Neural progenitor cell (in vitro differentiated cells): ENCODE measurements at regions not wholly inside any gene's neighbourhood (a gene's known extent, or its start where the extent isn't known, plus 50 kb on each side); places are given as distances from the start of the nearest gene placed in this dataset.

Source experiments
- EZH2 ChIP-seq: fragments of 200-600 bp; sonication (generic); IDR thresholded peaks from 2 replicates; pipeline ENCODE4 v1.6.1; 2017; ENCODE audit warnings: antibody characterized with exemption, mild to moderate bottlenecking, moderate library complexity
- TF ChIP-seq, protein P1 (sequence below): fragments of 200-600 bp; sonication (generic); IDR thresholded peaks from 2 replicates; pipeline ENCODE4 v1.5.1; 2017; ENCODE audit warnings: antibody characterized with exemption, mild to moderate bottlenecking

DNA sequence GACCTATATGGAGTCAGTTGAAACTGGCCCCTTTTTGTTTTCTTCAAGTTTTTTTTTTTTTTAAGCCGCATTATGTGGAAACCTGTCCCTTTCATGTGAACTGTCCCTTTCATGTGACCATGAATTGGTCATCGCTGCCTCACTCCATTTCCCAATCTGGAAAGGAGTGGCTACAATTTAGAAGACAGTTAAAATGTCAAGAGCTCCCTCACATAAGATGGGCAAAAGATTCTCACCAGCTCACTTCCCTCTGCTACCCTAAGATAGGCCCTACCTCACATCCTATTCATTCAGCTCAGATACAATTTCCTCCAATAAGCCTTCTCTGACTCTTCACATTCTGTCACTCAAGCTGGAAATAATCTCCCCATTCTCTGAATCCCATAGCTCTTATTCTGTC is 111.3 kb upstream of the BCL6 start:
- TF ChIP-seq, protein P1, sequence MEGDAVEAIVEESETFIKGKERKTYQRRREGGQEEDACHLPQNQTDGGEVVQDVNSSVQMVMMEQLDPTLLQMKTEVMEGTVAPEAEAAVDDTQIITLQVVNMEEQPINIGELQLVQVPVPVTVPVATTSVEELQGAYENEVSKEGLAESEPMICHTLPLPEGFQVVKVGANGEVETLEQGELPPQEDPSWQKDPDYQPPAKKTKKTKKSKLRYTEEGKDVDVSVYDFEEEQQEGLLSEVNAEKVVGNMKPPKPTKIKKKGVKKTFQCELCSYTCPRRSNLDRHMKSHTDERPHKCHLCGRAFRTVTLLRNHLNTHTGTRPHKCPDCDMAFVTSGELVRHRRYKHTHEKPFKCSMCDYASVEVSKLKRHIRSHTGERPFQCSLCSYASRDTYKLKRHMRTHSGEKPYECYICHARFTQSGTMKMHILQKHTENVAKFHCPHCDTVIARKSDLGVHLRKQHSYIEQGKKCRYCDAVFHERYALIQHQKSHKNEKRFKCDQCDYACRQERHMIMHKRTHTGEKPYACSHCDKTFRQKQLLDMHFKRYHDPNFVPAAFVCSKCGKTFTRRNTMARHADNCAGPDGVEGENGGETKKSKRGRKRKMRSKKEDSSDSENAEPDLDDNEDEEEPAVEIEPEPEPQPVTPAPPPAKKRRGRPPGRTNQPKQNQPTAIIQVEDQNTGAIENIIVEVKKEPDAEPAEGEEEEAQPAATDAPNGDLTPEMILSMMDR = no peak
- no peak for TF ChIP-seq EZH2
